ENCODE measurements at regions not wholly inside any gene's neighbourhood (a gene's known extent, or its start where the extent isn't known, plus 50 kb on each side); places are given as distances from the start of the nearest gene placed in this dataset.

GRCh38 chr7:37538945-37539344 is 90.3 kb upstream of the ELMO1 start:
- no peak for DNase-seq
- Histone ChIP-seq H3K36me3 (no peaks in the 10 kb centered on the region), H3K4me3 (ENCODE audit: low read depth, low read length) (no peak overlapping the region), H3K4me1 (no peaks in the 10 kb centered on the region), H3K27me3 (no peaks in the 10 kb centered on the region), H3K9me3 (no peaks in the 10 kb centered on the region)
- TF ChIP-seq CTCF (IDR thresholded peaks at IDR 0.05; ENCODE audit: low read depth, low read length), result no peak

- Histone ChIP-seq H3K9me3 (no peaks in the 10 kb centered on the region), H3K27me3 (no peaks in the 10 kb centered on the region), H3K4me1 (no peaks in the 10 kb centered on the region), H3K36me3 (no peaks in the 10 kb centered on the region), H3K4me3 (ENCODE audit: low read depth, low read length) (no peak overlapping the region)
- TF ChIP-seq CTCF (IDR thresholded peaks at IDR 0.05; ENCODE audit: low read depth, low read length), result no peak
- no peak for DNase-seq
These were observed 92.3 kb upstream of the ELMO1 start for GRCh38 chr7:37540917-37541316.

GRCh38 chr7:37541810-37542443 is 93.3 kb upstream of the ELMO1 start:
- no peak for TF ChIP-seq CTCF (IDR thresholded peaks at IDR 0.05; ENCODE audit: low read depth, low read length)
- H3K9me3 ChIP-seq, result no peaks in the 10 kb centered on the region
- DNase-seq, result no peak
- H3K36me3 ChIP-seq, result no peaks in the 10 kb centered on the region
- H3K4me3 ChIP-seq (ENCODE audit: low read depth, low read length), result no peak overlapping the region
- no peaks in the 10 kb centered on the region for H3K27me3 ChIP-seq
- H3K4me1 ChIP-seq, result no peaks in the 10 kb centered on the region

- H3K4me3 ChIP-seq (ENCODE audit: low read depth, low read length), result no peak overlapping the region
- no peaks in the 10 kb centered on the region for H3K9me3 ChIP-seq
- no peak for DNase-seq
- no peaks in the 10 kb centered on the region for H3K4me1 ChIP-seq
- no peaks in the 10 kb centered on the region for H3K27me3 ChIP-seq
- TF ChIP-seq CTCF (IDR thresholded peaks at IDR 0.05; ENCODE audit: low read depth, low read length), result no peak
- H3K36me3 ChIP-seq, result no peaks in the 10 kb centered on the region
These were observed 97.2 kb upstream of the ELMO1 start for GRCh38 chr7:37545619-37546534.

- TF ChIP-seq CTCF (IDR thresholded peaks at IDR 0.05; ENCODE audit: low read depth, low read length), result no peak
- H3K9me3 ChIP-seq, result no peaks in the 10 kb centered on the region
- no peaks in the 10 kb centered on the region for H3K4me1 ChIP-seq
- no peak overlapping the region for H3K4me3 ChIP-seq (ENCODE audit: low read depth, low read length)
- no peaks in the 10 kb centered on the region for H3K27me3 ChIP-seq
- DNase-seq, result no peak
- no peaks in the 10 kb centered on the region for H3K36me3 ChIP-seq
These were observed 98.0 kb upstream of the ELMO1 start for GRCh38 chr7:37546677-37547076.

Data from BE2C (cell line).